H1 (cell line): ENCODE measurements at regions not wholly inside any gene's neighbourhood (a gene's known extent, or its start where the extent isn't known, plus 50 kb on each side); places are given as distances from the start of the nearest gene placed in this dataset.

Source experiments
- CHD7 ChIP-seq: fragments of 300-600 bp; sonication (generic); IDR thresholded peaks from 2 replicates; pipeline ENCODE4 v1.7.1; 2012; ENCODE audit warnings: low read length, moderate library complexity, mild to moderate bottlenecking, inconsistent platforms; ENCODE audit not compliant: insufficient replicate concordance

DNA sequence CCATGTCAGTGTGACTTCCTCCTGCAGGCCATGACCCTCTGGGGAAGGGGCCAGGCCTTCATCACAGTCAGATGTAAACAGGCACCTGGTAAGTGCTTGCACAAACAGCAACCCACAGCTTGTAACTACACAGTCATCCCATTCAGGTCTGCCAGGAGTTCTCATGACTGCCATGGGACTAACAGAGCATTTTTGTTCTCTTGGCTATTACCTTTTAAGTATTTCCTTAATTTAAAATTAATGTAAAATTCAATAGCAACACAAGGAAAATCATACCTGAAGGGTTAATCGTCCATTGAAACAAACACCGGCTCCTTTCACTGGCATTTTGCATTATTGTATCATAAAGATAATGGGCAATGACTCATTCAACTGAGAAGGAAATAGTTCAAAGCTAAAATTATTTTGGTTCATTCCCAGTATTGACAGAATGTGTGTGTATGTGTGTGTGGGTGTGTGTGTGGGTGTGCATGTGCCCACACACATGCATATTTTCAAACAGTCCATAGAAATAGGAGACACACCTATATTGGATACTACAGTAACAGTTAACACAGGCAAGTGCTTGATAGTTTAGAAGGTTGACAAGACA, 307.9 kb downstream of the WDR11 start (continued):
- no peak for TF ChIP-seq CHD7
